RKO (cell line): ENCODE measurements at regions not wholly inside any gene's neighbourhood (a gene's known extent, or its start where the extent isn't known, plus 50 kb on each side); places are given as distances from the start of the nearest gene placed in this dataset.

ENCODE experiments used
- DNase-seq: peaks from one replicate; pipeline ENCODE4 v3.0.0-alpha.2; 2016; ENCODE audit warnings: low spot score

DNA sequence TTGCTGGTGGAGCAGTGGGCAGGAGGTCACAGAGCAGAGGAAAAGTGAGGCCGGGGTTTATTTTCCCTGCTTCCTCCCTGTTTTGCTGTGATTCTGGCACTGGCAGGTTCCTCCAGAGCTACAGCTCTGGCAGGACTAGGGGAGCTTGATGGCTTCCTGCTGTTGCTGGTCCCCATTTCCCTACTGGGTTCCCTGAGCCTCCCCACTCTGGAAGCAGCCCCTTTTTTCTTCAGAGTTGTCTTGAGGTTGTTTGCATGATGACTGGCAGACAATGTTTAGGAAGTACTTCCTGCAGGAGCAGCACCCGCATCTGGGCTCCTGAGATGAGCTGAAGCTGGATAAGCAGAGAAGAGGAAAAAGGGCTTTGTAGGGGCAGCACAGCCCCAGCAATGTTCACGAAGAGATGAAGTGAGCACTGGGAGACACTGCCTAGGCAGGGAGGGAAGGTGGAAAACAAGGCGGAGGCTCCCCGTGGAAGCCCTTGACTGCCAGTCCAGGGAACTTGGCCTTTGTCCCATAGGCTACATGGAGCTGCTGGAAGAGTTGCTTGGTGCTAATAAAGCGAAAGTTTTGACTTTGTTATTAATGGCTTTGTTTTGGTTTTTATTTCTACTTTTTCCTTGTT lies 126.9 kb downstream of the SLC38A6 start:
- no peak for DNase-seq

DNA sequence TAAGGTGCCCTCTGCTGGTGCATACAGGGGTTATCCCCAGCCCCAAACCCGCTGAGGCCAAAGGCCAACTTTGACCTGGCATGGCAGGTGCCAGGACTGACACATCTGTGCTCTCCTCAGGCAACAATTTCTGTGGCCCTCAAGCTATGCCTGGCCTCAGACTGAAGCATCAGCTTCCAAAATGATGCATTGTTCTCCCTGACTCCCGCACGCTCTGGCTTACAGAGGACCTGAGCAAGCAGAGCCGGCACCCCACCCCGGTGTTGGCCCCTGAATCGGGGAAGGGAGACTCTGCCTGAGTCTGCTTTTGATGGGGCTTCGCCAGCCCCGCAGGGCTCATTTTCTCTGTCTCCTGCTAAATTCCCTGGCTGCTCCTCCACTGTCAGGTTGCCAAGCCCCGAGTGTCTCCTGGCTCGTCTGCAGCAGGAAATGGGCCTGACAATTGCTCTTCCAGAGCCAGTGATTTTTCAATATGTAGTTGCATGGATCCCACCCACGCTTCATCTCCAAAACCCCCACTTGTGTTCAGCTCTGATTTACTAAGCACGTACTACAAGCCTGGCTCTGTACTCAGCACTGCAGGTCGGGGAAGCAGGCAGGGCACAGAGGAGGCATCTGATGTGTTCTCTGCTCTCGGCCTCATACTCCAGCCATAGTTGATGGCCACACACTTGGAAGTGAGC lies 126.1 kb downstream of the SLC38A6 start:
- DNase-seq = no peak

DNA sequence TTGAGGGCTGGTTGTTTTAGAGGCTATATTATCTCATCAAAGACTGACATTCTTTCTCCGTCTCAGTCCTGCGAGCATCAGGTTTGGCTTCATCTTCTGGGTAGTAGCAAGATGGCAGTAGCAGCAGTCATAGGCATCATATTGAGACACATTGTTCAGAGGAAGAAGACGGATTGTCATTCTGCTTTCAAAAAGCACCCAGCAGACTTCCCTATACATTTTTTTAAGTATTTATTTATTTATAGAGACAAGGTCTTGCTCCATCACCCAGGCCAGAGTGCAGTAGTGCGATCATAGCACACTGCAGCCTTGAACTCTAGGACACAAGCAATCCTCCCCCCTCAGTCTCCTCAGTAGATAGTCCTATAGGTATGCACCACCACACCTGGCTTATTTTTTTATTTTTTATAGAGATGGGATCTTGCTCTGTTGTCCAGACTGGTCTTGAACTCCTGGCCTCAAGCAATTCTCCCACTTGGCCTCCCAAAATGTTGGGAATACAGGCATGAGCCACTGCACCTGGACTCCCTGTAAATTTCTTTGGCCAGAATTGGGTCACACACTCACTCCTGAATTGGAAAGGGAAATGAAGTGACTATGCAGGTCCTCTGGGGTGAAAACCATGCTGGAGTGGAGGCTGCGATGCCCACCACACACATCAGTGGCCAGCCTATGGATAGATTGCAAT lies 125.4 kb downstream of the SLC38A6 start:
- DNase-seq = no peak

DNA sequence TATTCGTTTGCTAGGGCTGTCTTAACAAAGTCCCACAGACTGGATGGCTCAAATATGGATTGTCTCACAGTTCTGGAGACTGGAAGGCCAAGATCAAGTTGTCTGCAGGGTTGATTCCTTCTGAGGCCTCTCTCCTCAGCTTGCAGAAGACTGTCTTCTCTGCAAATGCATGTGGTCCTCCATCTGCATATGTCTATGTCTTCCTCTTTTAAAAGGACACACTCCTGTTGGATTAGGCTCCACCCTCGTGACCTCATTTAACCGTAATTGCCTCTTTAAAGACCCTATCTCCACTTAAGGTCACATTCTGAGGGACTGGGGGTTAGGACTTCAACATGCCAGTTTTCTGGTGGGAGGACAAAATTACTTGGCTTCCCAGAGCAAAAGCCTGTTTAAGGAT lies 123.3 kb downstream of the SLC38A6 start:
- no peak for DNase-seq

DNA sequence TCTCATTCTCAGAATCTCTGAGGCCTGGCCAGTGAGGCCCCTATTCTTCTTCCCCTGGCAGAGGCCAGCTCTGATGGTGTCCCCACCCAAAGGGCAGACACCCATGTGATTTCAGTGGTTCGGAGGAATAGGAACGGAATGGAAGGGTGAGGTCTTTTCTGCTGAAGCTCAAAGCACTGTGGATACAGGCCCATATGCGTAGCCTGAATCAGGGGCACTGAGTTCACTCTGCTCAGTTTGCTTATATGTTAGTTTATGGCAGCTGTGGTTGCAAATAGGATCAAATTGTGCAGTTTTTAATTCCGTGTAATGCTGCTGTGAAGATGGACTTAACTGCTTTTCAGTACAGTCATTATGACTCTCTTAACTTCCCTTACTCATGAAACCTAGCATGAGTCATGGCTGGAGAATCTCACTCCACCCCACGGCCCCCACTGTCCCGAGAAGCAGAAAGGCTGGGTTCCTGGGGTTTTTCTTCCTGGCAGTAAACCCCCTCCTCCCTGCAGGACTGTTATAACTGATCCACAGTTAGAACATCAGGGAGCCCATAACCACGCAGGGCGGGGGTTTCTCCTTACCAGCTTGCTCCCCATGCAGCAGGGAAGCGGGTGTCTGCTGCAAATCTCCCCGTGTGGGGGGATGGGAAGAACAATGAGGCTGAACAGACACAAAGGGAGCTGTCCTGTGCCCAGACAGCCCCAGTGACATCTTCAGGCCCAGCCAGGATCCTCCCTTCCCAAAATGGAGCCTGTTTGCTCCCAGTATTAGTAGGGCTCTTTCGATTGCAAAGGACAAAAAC lies 122.7 kb downstream of the SLC38A6 start:
- DNase-seq = peak; percentile 83

DNA sequence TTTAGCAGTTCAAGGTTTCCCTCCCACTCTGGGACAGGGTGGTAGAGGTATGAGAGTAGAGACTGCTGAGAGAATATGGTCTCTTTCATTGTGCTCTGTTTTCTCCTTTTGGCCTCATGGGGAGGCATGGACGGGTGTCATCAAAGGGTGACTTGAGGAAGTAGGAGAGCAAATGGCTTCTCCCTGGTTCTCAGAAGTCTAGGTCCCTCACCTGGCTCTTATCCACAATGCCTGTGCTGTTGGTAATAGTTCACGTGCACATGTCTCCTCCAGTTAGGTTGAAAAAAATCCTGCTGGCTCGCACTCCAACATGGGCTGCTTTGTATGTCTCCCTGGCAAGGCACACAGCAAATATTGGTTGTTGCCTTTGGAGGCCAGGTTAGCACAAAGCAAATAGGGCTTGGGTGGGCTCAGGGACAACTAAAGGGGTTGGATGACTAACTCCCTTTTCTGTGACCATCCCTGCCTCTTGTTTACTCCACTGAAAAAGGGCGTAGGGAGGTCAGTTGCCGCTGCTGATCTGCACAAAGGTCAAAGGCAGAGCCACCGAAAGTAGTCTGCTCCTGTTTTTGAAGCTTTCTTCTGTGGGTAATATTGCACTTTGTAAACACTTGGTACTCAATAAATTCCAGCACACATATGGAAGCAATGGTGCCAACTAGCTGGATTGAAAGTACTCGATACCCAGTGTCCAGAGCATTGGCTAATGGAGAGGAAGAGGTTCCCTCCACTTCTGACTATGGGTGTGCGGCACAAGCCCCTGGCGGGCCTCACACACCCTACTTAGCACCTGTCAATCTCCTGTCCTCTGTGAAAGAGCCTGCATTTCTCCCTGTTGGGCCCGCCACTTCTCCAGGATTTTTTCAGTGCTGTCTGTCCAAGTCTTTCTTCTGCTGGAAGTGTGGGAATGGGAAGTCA lies 121.8 kb downstream of the SLC38A6 start:
- DNase-seq = no peak
